HG03159 (cell line): ENCODE measurements at regions not wholly inside any gene's neighbourhood (a gene's known extent, or its start where the extent isn't known, plus 50 kb on each side); places are given as distances from the start of the nearest gene placed in this dataset.

ENCODE experiments used
- ATAC-seq: cut with Tn5 transposase; IDR thresholded peaks from one replicate; pipeline ENCODE4 v1.9.1; 2021; ENCODE audit warnings: mild to moderate bottlenecking, moderate library complexity; ENCODE audit not compliant: unreplicated experiment

- ATAC-seq: no peak
Measured at GRCh38 chr4:11739992-11740391, 311.3 kb upstream of the HS3ST1 start.

- ATAC-seq: no peak
Measured at GRCh38 chr4:11736978-11737377, 308.3 kb upstream of the HS3ST1 start.

- ATAC-seq: no peak
Measured at GRCh38 chr4:11735651-11736050, 307.0 kb upstream of the HS3ST1 start.

GRCh38 chr4:11732155-11732554 is 303.5 kb upstream of the HS3ST1 start:
- no peak for ATAC-seq

- no peak for ATAC-seq
Measured at GRCh38 chr4:11730545-11730944, 301.9 kb upstream of the HS3ST1 start.

GRCh38 chr4:11729548-11729947 is 300.9 kb upstream of the HS3ST1 start:
- no peak for ATAC-seq

- ATAC-seq: no peak
Measured at GRCh38 chr4:11727903-11728564, 299.3 kb upstream of the HS3ST1 start.

GRCh38 chr4:11724731-11725130 is 296.0 kb upstream of the HS3ST1 start:
- ATAC-seq: no peak

- no peak for ATAC-seq
Measured at GRCh38 chr4:11722223-11722622, 293.5 kb upstream of the HS3ST1 start.

GRCh38 chr4:11720292-11720691 is 291.6 kb upstream of the HS3ST1 start:
- no peak for ATAC-seq

GRCh38 chr4:11719879-11720278 is 291.2 kb upstream of the HS3ST1 start:
- ATAC-seq: no peak

- no peak for ATAC-seq
Measured at GRCh38 chr4:11715753-11716521, 287.2 kb upstream of the HS3ST1 start.

- ATAC-seq: no peak
Measured at GRCh38 chr4:11710453-11711093, 281.9 kb upstream of the HS3ST1 start.

- no peak for ATAC-seq
Measured at GRCh38 chr4:11704186-11704830, 275.6 kb upstream of the HS3ST1 start.

- no peak for ATAC-seq
Measured at GRCh38 chr4:11702886-11703557, 274.3 kb upstream of the HS3ST1 start.

- ATAC-seq: no peak
Measured at GRCh38 chr4:11701966-11702725, 273.5 kb upstream of the HS3ST1 start.

GRCh38 chr4:11700751-11701226 is 272.1 kb upstream of the HS3ST1 start:
- no peak for ATAC-seq

GRCh38 chr4:11698846-11699590 is 270.3 kb upstream of the HS3ST1 start:
- no peak for ATAC-seq

- ATAC-seq: no peak
Measured at GRCh38 chr4:11698033-11698432, 269.3 kb upstream of the HS3ST1 start.
